HG03108 (cell line): ENCODE measurements at regions not wholly inside any gene's neighbourhood (a gene's known extent, or its start where the extent isn't known, plus 50 kb on each side); places are given as distances from the start of the nearest gene placed in this dataset.

Experiments
- ATAC-seq: cut with Tn5 transposase; IDR thresholded peaks from one replicate; pipeline ENCODE4 v1.9.1; 2021; ENCODE audit warnings: moderate library complexity; ENCODE audit not compliant: unreplicated experiment

DNA sequence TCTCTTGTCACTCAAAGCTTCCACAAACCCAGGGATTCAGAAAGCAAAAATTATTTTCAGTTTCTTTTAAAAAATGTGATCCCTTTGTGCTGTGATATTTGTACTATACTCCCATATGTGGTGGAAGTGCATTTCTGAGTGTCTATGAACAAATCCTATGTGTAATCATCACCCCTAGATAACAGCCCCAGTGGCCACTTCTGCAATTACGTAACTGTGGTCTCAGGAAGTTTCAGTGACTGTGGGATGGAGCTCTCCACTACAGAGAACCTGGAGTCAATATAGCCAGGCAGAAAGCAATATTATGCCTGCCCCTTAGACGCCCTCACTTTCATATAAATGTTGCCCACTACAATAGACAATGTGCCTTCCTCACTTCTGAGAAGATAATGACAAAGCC lies 1101.7 kb upstream of the GHITM start:
- ATAC-seq: no peak

DNA sequence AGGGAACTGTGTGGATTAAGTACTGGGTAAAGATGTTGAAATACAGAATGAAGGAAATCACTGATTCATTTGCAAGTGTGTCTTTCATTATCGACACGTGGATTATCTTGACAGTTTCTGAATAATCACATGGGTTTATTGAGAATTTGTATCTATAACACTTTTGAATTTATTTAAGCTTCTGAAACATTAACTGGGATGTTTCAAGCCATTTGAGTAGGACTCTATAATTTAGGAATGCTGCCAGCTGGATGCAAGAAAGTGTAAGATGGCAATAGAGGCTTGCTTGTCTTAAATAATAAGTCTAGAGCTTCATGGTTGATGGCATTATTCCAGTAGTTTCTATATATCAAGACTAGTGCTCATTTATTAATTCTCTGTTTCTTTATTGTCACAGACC lies 1100.7 kb upstream of the GHITM start:
- ATAC-seq: no peak

DNA sequence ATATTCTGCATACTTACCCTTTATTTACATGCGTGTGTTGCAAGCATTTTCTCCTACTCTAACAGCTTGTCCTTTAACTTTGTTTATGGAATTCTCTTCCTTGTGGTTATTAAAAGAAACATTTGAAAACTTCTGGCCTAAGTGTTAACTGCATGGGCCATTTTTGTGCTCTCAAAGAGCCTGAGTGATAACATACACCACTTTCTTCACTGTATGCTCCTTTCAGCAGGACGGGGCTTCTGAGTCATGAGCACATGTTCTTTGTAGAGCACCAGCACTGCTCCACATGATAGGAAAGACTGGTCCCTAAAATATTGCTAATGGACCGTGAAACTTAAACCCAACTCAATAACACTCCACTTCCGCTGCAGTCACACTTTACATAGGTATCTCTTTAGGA lies 1093.6 kb upstream of the GHITM start:
- no peak for ATAC-seq

GRCh38 chr10:83050815-83051214 lies 1088.5 kb upstream of the GHITM start:
- ATAC-seq: no peak

DNA sequence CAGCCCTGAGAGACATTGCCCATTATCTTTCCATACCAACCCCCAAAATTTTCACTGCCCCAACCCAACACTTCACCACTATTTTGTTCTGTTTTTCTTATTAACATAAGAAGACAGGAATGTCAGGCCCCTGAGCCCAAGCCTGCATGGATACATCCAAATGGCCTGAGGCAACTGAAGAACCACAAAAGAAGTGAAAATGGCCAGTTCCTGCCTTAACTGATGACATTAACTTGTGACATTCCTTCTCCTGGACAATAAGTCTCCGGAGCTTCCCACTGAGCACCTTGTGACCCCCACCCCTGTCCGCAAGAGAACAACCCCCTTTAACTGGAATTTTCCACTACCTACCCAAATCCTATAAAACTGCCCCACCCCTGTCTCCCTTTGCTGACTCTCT lies 1076.4 kb upstream of the GHITM start:
- no peak for ATAC-seq

- ATAC-seq: no peak
These were observed 1065.8 kb upstream of the GHITM start for GRCh38 chr10:83073472-83073871.

GRCh38 chr10:83075016-83075814 lies 1064.1 kb upstream of the GHITM start:
- no peak for ATAC-seq

DNA sequence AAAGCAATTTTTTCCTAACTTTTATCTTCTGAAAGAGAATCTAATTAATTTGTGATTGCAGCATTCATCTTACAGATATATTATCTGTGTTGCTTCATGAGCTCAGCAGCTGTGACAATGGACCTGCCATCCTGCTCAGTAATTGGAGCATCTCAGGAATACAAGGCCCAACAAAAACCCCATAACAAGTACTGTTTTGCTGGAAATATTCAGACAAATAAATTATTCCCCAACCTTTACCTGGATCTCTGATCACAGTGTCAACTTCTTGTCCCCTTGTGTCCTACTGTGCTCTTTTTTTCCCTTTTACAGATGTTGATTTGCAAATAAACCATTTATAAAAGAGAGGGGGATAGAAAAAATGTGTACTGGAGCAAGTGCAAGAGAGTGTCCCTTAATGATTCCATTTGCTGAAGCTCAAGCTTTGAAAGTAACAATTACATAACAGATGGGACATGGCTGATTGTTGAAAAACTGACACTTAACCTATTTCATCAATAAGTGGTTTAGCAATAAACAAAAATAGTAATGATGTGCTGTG lies 1063.4 kb upstream of the GHITM start:
- no peak for ATAC-seq

- no peak for ATAC-seq
These were observed 1062.9 kb upstream of the GHITM start for GRCh38 chr10:83076443-83076842.

DNA sequence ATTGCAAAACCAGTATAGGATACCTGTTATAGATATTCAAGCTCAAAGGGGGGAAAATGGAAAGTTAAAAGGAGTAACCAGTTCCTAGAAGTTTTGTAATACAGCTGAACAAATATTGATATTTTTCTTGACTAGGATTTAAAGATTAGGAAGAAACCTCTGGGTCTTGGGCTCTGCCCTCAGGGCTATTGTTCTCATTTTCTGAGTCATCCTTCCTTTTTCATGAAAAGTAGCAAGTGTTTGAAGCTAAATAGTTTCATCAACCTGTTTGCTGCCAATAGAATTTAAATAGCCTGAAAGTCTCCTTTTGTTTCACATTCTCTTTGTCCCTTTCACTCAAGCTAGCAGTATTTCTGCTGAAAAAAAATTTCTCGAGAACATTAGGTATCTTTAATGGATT lies 1061.1 kb upstream of the GHITM start:
- no peak for ATAC-seq

DNA sequence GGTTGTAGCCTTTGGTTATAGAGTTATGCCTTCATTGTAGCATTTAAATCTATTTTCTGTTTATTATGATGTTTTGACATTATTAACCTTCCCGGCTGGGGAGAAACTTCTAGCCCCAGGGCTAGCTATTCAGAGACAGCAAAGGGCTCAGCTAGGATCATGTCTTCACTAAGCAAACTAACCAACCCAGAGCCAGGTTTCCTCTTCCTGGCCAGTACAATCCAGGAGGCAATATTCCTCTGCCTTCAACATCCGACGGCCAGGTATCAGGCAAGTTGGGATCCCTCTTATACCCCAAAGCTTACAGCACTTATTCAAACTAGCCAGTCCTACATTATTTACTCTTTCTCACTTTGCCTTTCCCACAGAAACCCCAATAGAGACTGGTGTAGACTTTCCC lies 1060.7 kb upstream of the GHITM start:
- no peak for ATAC-seq

DNA sequence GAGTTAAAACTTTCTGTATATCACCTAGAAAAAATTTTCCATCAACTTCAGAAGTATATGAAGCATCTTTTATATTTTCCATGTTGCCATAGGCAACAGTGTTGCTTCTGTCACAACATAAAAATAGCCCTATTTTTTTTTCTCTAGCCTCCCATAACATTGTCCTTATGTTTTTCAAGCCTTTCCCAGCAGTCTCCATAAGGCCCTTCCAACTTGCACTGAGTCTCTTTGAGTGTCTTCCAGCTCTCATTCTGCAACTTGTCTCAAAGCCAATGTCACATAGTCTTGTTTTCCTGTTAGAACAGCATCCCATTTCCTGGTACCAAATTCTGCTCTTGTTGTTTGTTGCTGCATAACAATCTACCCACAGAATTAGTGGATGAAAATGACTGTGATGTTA lies 1055.5 kb upstream of the GHITM start:
- ATAC-seq: no peak

- ATAC-seq: no peak
These were observed 1050.0 kb upstream of the GHITM start for GRCh38 chr10:83089335-83089734.

DNA sequence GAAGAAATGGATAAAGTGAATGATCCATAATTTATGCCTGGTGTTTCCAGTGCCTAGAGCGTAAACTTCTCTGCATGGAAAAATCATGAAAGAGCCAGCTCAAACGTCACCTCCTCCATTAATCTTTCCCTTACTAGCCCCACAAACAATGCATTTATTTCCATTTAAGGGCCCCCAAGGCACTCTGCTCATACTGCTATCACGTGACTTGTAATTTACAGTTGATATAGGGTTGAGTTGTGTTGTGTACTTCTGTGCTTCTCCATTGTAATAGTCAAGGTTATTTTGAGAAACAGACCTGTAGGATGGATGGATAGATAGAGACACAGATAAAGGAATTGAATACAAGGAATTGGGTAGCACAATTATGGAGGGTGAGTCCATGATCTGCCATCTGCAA lies 1034.7 kb upstream of the GHITM start:
- no peak for ATAC-seq

DNA sequence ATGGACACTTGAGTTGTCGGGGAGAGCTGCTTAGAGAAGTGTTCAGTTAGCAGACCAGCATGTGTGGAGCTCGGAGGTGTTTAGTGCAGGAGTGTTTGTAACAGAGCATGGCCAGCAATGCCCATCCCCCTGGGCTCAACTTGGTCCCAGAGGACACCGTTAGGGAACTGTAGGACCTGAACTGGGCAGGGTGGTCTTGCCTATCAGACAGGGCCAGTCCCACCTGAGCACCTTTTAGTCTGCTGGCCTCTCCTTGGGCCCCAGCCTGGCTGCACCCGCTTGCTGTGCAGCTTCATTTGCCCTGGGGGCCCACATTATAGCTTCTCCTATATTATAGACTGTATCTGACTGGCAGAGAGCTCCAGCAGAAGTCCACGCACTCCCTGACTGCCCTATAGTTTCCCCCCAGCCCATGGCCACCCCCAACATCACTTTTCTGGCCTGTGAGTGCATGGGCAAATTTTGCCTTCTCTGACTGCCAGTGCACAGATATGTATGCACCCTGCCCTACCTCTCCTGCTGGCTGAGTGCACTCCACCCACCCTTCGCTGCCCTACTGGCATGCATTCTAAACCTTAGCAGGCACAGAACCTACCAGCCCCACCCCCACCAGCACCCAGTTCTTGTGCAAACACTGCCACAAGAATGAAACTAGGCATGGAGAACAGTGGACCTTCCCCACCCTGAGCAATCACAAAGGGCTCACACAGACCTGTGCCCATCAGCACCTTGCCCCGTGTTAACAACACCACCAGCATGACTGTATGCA lies 1030.6 kb upstream of the GHITM start:
- no peak for ATAC-seq

GRCh38 chr10:83119346-83119745 lies 1020.0 kb upstream of the GHITM start:
- no peak for ATAC-seq

DNA sequence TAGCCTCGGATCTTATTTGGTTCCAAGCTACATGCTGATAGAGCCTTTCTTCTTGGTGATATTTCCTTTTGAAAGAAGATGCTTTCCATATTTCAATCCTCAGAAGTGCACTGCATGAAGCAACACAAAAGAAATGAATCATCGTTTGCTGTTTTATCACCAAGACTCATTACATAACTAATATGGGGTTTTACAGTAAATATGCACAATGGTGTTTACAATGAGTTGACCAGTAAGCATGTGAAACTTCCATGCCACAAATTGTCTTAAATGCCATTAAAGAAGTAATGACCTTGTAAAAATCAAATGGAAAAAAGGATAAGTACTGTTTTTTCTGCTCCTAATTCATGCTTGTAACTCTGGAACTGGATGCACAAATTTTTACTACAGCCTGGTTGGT lies 1017.0 kb upstream of the GHITM start:
- ATAC-seq: no peak

GRCh38 chr10:83127942-83128575 lies 1011.2 kb upstream of the GHITM start:
- ATAC-seq: no peak

GRCh38 chr10:83140811-83141210 lies 998.5 kb upstream of the GHITM start:
- ATAC-seq: no peak

GRCh38 chr10:83142074-83142563 lies 997.2 kb upstream of the GHITM start:
- no peak for ATAC-seq

DNA sequence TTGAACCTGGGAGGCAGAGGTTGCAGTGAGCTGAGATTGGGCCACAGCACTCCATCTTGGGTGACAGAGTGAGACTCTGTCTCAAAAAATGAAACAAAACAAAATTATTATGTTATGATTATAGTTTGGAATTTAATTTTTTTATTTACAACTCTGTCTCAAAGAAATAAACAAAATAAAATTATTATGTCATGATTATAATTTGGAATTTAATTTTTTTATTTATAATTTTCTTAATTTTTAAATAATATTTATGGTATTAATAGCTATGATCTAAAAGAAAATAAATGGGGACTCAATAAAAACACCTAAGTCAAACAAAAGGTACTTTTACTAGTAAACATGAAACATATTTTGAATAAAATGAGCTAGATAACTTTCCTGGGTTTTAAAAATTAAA lies 994.8 kb upstream of the GHITM start:
- ATAC-seq: no peak

GRCh38 chr10:83153714-83154113 lies 985.6 kb upstream of the GHITM start:
- no peak for ATAC-seq
